NCI-H226 (cell line): ENCODE measurements at regions not wholly inside any gene's neighbourhood (a gene's known extent, or its start where the extent isn't known, plus 50 kb on each side); places are given as distances from the start of the nearest gene placed in this dataset.
"Not testable (repeated sequence)": the region's sequence is repeated elsewhere in the genome, so short reads cannot be mapped to it uniquely, and the experiment has no call there.

Source experiments
- DNase-seq: peaks from one replicate; pipeline ENCODE4 v3.0.0-alpha.2; 2015

GRCh38 chr2:45102579-45103117, 93.4 kb upstream of the SIX2 start:
- DNase-seq, result no peak

GRCh38 chr2:45102141-45102540, 92.9 kb upstream of the SIX2 start:
- no peak for DNase-seq

GRCh38 chr2:45096996-45097395, 87.7 kb upstream of the SIX2 start:
- DNase-seq, result no peak

- DNase-seq, result not testable (repeated sequence)
These were observed 86.8 kb upstream of the SIX2 start for GRCh38 chr2:45096038-45096437.

GRCh38 chr2:45093663-45094062, 84.4 kb upstream of the SIX2 start:
- DNase-seq, result no peak

GRCh38 chr2:45093181-45093580, 83.9 kb upstream of the SIX2 start:
- DNase-seq, result no peak

GRCh38 chr2:45089554-45090261, 80.5 kb upstream of the SIX2 start:
- DNase-seq, result no peak

GRCh38 chr2:45085487-45085886, 76.2 kb upstream of the SIX2 start:
- no peak for DNase-seq

- no peak for DNase-seq
These were observed 75.2 kb upstream of the SIX2 start for GRCh38 chr2:45084361-45085020.

GRCh38 chr2:45083175-45083574, 73.9 kb upstream of the SIX2 start:
- DNase-seq, result no peak

GRCh38 chr2:45074713-45075112, 65.5 kb upstream of the SIX2 start:
- DNase-seq, result no peak

- DNase-seq, result no peak
These were observed 63.6 kb upstream of the SIX2 start for GRCh38 chr2:45072862-45073237.

- DNase-seq, result no peak
These were observed 63.0 kb upstream of the SIX2 start for GRCh38 chr2:45072064-45072861.

GRCh38 chr2:45070113-45070652, 60.9 kb upstream of the SIX2 start:
- DNase-seq, result no peak

- DNase-seq, result no peak
These were observed 60.4 kb upstream of the SIX2 start for GRCh38 chr2:45069684-45070083.

GRCh38 chr2:45068571-45069140, 59.4 kb upstream of the SIX2 start:
- DNase-seq, result peak; percentile 82

- DNase-seq, result peak; percentile 12
These were observed 58.8 kb upstream of the SIX2 start for GRCh38 chr2:45067859-45068570.
